GM06990 (cell line): ENCODE measurements at regions not wholly inside any gene's neighbourhood (a gene's known extent, or its start where the extent isn't known, plus 50 kb on each side); places are given as distances from the start of the nearest gene placed in this dataset.

Experiments
- DNase-seq: peaks from one replicate; pipeline ENCODE4 v3.0.0-alpha.2; 2011; ENCODE audit not compliant: insufficient read length; ENCODE audit errors: extremely low read depth
- H3K27me3 ChIP-seq: replicated peaks from 2 replicates; pipeline ENCODE4 v1.6.0; 2011; ENCODE audit warnings: low read length; ENCODE audit not compliant: control insufficient read depth, insufficient read depth
- H3K36me3 ChIP-seq: 2 replicates; pipeline ENCODE4 v1.5.1; 2011; ENCODE audit warnings: low read length; ENCODE audit not compliant: control insufficient read depth, insufficient read depth
- H3K4me3 ChIP-seq: replicated peaks from 2 replicates; pipeline ENCODE4 v1.5.1; 2011; ENCODE audit warnings: low read depth, mild to moderate bottlenecking, control low read depth, low read length
- TF ChIP-seq, protein P1 (sequence below): IDR thresholded peaks from 2 replicates; pipeline ENCODE4 v1.5.1; 2011; ENCODE audit warnings: low read length, control low read depth, mild to moderate bottlenecking, inconsistent platforms; ENCODE audit not compliant: insufficient read depth, poor library complexity, severe bottlenecking

DNA sequence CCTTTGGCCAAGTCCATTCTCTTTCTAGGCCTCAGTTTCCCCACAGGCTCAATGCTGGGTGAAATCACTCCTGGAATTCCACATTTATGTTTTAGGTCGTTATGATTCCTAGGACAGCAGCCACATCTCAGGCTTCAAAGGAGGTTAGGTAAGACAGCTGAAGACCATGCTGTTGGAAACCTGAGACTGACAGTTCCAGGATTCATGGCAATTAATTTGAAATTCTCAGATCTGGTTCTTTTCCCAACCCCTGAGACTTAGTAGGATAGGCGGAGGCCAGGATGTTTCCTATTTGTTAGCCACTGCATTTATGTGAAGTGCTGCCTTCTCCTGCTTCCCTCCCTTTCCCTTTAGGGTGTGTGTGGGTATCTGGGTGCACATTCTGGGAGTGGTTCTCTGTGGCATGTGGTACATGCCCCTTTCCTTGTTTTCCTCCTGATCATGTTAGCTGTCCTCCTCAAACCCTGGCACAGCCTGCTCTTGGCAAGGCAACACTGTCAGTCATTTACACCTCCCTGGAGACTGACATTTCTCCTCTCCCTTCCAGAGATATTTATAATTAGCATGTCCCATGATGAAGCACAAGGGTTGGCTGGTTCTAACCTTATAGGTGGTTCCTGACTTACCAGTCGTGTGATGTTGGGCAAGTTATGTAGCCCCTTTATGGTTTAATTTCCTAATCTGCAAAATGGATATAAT, 91.4 kb upstream of the SALL1 start:
- TF ChIP-seq, protein P1, sequence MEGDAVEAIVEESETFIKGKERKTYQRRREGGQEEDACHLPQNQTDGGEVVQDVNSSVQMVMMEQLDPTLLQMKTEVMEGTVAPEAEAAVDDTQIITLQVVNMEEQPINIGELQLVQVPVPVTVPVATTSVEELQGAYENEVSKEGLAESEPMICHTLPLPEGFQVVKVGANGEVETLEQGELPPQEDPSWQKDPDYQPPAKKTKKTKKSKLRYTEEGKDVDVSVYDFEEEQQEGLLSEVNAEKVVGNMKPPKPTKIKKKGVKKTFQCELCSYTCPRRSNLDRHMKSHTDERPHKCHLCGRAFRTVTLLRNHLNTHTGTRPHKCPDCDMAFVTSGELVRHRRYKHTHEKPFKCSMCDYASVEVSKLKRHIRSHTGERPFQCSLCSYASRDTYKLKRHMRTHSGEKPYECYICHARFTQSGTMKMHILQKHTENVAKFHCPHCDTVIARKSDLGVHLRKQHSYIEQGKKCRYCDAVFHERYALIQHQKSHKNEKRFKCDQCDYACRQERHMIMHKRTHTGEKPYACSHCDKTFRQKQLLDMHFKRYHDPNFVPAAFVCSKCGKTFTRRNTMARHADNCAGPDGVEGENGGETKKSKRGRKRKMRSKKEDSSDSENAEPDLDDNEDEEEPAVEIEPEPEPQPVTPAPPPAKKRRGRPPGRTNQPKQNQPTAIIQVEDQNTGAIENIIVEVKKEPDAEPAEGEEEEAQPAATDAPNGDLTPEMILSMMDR: no peak
- Histone ChIP-seq H3K4me3 (no peak overlapping the region), H3K36me3 (no peaks in the 10 kb centered on the region), H3K27me3 (no peaks in the 10 kb centered on the region; the same call in 1 of the 2 replicates)
- no peak for DNase-seq

DNA sequence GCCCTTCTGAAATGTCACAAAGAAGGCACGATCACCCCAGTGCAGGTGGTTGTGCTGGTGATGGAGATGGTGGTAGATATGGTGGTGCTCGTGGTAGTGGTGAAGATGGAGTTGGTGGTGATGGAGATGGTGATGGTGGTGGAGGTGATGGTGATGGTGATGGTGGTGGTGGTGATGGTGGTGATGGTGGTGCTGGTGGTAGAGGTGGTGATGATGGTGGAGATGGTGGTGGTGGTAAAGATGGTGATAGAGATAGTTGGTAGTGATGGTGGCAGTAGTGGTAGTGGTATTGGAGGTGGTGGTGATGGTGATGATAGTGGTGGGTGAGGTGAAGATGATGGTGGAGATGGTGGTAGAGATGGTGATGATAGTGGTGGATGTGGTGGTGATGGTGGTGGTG, 88.1 kb upstream of the SALL1 start:
- no peaks in the 10 kb centered on the region for H3K36me3 ChIP-seq
- no peak for DNase-seq
- no peak overlapping the region for H3K4me3 ChIP-seq
- TF ChIP-seq, protein P1: no peak
- no peaks in the 10 kb centered on the region; the same call in 1 of the 2 replicates for H3K27me3 ChIP-seq

DNA sequence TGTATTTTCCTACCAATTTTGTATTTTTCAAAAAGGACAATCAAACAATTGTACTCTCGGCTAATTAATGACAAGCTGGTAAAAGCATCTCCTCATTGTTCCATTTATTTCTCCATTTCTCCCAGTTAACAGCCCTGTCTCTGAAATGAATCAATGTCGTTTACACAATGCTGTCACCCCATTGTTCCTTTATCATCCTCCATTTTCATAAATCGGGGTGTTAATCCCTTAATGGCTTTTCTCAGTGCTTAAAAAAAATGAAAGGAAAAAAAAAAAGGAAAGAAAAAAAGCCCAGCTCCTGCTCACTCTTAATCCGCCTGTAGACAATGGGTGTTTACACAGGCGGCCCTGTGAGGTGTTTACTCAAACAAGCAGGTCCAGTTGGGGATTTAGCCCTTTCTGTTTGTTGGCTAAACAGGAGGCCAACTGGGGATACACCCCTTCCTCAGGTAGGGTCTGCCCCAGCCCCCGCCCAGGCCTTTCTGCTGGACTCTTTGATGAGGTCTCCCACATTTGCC, 86.8 kb upstream of the SALL1 start:
- TF ChIP-seq, protein P1: no peak
- H3K36me3 ChIP-seq: no peaks in the 10 kb centered on the region
- no peak overlapping the region for H3K4me3 ChIP-seq
- no peak for DNase-seq
- no peaks in the 10 kb centered on the region; the same call in 1 of the 2 replicates for H3K27me3 ChIP-seq

DNA sequence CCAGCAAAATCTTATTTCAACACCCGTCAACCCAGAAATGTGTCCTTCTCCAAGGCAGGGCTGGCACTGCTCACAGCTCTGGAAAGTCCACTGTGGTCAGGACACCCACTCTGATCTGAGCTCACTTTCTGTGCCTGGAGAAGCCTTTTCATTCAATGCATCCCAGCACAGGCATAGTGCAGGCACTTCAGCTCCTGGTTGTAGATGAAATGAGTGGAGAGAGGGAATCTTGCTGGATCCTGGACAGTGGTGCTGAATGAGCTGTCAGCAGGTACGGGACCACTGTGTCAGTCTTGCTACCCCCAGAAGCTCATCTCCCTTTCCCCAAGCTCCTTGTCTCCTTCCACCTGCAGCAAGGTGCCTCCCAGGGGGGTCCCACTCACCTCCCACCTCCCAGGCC, 86.1 kb upstream of the SALL1 start:
- TF ChIP-seq, protein P1: no peak

DNA sequence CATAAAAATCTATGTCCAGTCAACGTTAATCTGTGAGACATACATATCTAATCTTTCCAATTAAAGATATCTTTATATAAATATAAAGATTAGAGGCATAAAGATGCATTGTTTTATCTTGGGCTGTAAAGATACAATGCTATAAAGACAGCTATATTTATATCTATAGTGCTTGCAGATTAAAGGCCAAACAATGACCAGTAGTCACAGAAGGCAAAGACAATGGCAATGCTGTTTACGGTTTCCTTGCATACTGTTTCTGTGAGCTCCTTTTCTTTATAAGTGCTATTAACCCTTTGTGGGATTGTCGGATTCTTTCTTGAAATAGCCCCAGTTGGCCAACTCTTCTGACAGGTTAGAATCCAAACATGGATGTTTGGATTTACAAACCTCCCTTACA, 85.5 kb upstream of the SALL1 start:
- no peaks in the 10 kb centered on the region; the same call in 1 of the 2 replicates for H3K27me3 ChIP-seq
- TF ChIP-seq, protein P1: no peak
- no peaks in the 10 kb centered on the region for H3K36me3 ChIP-seq
- H3K4me3 ChIP-seq: no peak overlapping the region
- DNase-seq: no peak

More for the DNA sequence above, 86.1 kb upstream of the SALL1 start:
- no peak overlapping the region for H3K4me3 ChIP-seq
- H3K36me3 ChIP-seq: no peaks in the 10 kb centered on the region
- no peak for DNase-seq
- H3K27me3 ChIP-seq: no peaks in the 10 kb centered on the region; the same call in 1 of the 2 replicates
